GM23248 (cell line): ENCODE measurements at regions not wholly inside any gene's neighbourhood (a gene's known extent, or its start where the extent isn't known, plus 50 kb on each side); places are given as distances from the start of the nearest gene placed in this dataset.
A peak's percentile ranks its signal among the peaks of the same experiment; 100 is the strongest.

Experiments
- DNase-seq: peaks from one replicate; pipeline ENCODE4 v3.0.0-alpha.2; 2015
- H2AFZ ChIP-seq: fragments of 200-600 bp; sonication (generic); 2 replicates; pipeline ENCODE4 v1.6.1; 2016; ENCODE audit warnings: antibody characterized with exemption
- H3F3A ChIP-seq: fragments of 200-600 bp; sonication (generic); 2 replicates; pipeline ENCODE4 v1.6.1; 2016; ENCODE audit warnings: mild to moderate bottlenecking, antibody characterized with exemption, mixed run types; ENCODE audit not compliant: insufficient read depth
- H3K27ac ChIP-seq: fragments of 200-600 bp; sonication (generic); 2 replicates; pipeline ENCODE4 v1.5.1; 2016; ENCODE audit warnings: mild to moderate bottlenecking
- H3K27me3 ChIP-seq: fragments of 200-600 bp; sonication (generic); replicated peaks from 2 replicates; pipeline ENCODE4 v1.6.1; 2016; ENCODE audit warnings: mild to moderate bottlenecking; ENCODE audit not compliant: insufficient read depth
- H3K36me3 ChIP-seq: fragments of 200-600 bp; sonication (generic); 2 replicates; pipeline ENCODE4 v1.6.1; 2016; ENCODE audit warnings: low read depth, mild to moderate bottlenecking
- H3K4me1 ChIP-seq: fragments of 200-600 bp; sonication (generic); 2 replicates; pipeline ENCODE4 v1.6.1; 2016; ENCODE audit warnings: mild to moderate bottlenecking; ENCODE audit not compliant: insufficient read depth
- H3K4me2 ChIP-seq: fragments of 200-600 bp; sonication (generic); one replicate; pipeline ENCODE4 v1.6.1; 2016; ENCODE audit warnings: mild to moderate bottlenecking; ENCODE audit not compliant: unreplicated experiment
- H3K4me3 ChIP-seq: fragments of 200-600 bp; sonication (generic); 2 replicates; pipeline ENCODE4 v1.5.1; 2016; ENCODE audit warnings: mild to moderate bottlenecking
- H3K79me2 ChIP-seq: fragments of 200-600 bp; sonication (generic); 2 replicates; pipeline ENCODE4 v1.6.1; 2016; ENCODE audit warnings: mild to moderate bottlenecking; ENCODE audit not compliant: insufficient read depth
- H3K9ac ChIP-seq: fragments of 200-600 bp; sonication (generic); 2 replicates; pipeline ENCODE4 v1.6.1; 2016; ENCODE audit warnings: mild to moderate bottlenecking
- H3K9me2 ChIP-seq: fragments of 200-600 bp; sonication (generic); 2 replicates; pipeline ENCODE4 v1.6.1; 2016; ENCODE audit warnings: mixed run types, mild to moderate bottlenecking, moderate library complexity; ENCODE audit not compliant: insufficient read depth
- H3K9me3 ChIP-seq: fragments of 200-600 bp; sonication (generic); one replicate; pipeline ENCODE4 v1.6.1; 2017; ENCODE audit warnings: low read depth
- H4K20me1 ChIP-seq: fragments of 200-600 bp; sonication (generic); 2 replicates; pipeline ENCODE4 v1.6.0; 2016; ENCODE audit not compliant: insufficient read depth
- EZH2 ChIP-seq: fragments of 200-600 bp; sonication (generic); IDR thresholded peaks from 2 replicates; pipeline ENCODE4 v1.6.1; 2018; ENCODE audit warnings: antibody characterized with exemption, mild to moderate bottlenecking; ENCODE audit not compliant: insufficient read depth, poor library complexity, severe bottlenecking
- EZH2phosphoT487 ChIP-seq: fragments of 200-600 bp; sonication (generic); IDR thresholded peaks from 2 replicates; pipeline ENCODE4 v1.6.1; 2018; ENCODE audit warnings: antibody characterized with exemption, moderate library complexity, mild to moderate bottlenecking, low read depth; ENCODE audit not compliant: insufficient read depth
- WGBS, 2 experiments: methylation state at CpG; one replicate each; pipeline ENCODE4 v1.1.6; 2015 to 2017; ENCODE audit warnings: low lambda C conversion rate in 2 of 2, low coverage in 1 of 2; ENCODE audit errors: missing lambda C conversion rate in 2 of 2; 5-methylcytosine and 5-hydroxymethylcytosine counted together
- in situ Hi-C: fragments of 300-500 bp; cut with MboI; formaldehyde crosslinking; loops from 2 replicates; pipeline ENCODE4 v1.15.0; 2020

GRCh38 chr16:48447940-48448536 lies 62.8 kb upstream of the SIAH1 start:
- H3K9me2 ChIP-seq, result no peaks in the 10 kb centered on the region
- TF ChIP-seq EZH2phosphoT487, result no peak
- no peak for TF ChIP-seq EZH2
- no peak for DNase-seq
- H4K20me1 ChIP-seq, result no peaks in the 10 kb centered on the region
- H3K27ac ChIP-seq, result no peak overlapping the region
- no peaks in the 10 kb centered on the region for H3K27me3 ChIP-seq
- WGBS, 2 experiments, result 86 to 88% methylated on average over 7 of the region's 7 CpGs
- no peak overlapping the region for H3K9ac ChIP-seq
- no peak overlapping the region for H3K4me3 ChIP-seq
- H3K36me3 ChIP-seq, result no peaks in the 10 kb centered on the region
- in situ Hi-C loops, result no loop called here
- H3K4me1 ChIP-seq, result peaks cover 17% of the 10 kb centered on the region
- no peak overlapping the region for H3K4me2 ChIP-seq
- H3F3A ChIP-seq, result peaks cover 8% of the 10 kb centered on the region; the same call in 1 of the 2 replicates
- H3K9me3 ChIP-seq, result no peaks in the 10 kb centered on the region
- no peak overlapping the region for H2AFZ ChIP-seq
- H3K79me2 ChIP-seq, result no peaks in the 10 kb centered on the region

DNA sequence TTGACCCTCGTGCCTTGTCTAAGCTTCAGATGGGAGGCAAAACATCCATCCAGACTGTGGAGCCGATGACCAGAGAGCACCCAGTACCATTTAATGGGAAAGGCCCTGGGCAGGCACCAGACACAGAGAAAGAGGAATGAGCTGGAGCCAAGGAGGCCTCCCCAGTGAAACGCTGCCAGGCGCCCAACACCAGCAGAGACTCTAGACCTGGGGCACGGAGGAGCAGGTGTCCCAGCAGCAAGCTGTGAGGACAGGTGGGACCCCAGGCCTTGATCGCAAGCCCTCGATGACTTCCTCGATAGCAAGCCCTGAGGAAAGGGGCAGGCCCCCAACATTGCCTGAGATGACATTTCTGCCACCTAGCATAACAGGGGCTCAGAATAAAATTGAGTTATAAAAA lies 62.2 kb upstream of the SIAH1 start:
- Histone ChIP-seq H3K4me3 (no peak overlapping the region), H3K4me2 (no peak overlapping the region), H3K4me1 (peaks cover 17% of the 10 kb centered on the region), H4K20me1 (no peaks in the 10 kb centered on the region), H3K27ac (no peak overlapping the region), H3K27me3 (no peaks in the 10 kb centered on the region), H3F3A (peaks cover 8% of the 10 kb centered on the region; the same call in 1 of the 2 replicates), H3K9me2 (no peaks in the 10 kb centered on the region), H3K9me3 (no peaks in the 10 kb centered on the region), H2AFZ (no peak overlapping the region), H3K36me3 (no peaks in the 10 kb centered on the region), H3K9ac (no peak overlapping the region), H3K79me2 (no peaks in the 10 kb centered on the region)
- TF ChIP-seq EZH2 (no peak), EZH2phosphoT487 (no peak)
- in situ Hi-C loops, result no loop called here
- no peak for DNase-seq
- WGBS, 2 experiments, result 92 to 95% methylated on average over 8 of the region's 8 CpGs

DNA sequence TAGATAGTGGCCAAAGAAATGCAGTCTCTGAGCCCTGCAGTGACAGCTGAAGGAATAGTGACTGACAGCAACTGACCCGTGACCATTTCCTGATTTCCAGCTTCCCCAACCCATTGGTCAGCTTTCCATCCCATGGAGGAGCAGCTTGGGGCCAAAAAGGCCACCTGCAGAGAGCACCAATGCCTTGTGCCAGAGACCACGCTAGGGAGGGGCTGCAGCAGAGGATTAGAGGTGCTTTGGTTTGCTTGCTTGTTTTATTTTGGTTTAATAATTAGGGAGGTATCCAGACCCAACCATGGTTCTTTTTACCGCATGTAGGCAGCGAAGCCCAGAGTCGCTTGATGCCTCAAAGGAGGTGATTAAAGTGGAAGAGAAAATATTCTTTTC lies 61.3 kb upstream of the SIAH1 start:
- no peaks in the 10 kb centered on the region for H3K36me3 ChIP-seq
- H3K9ac ChIP-seq, result no peak overlapping the region
- no peak for DNase-seq
- H3K4me2 ChIP-seq, result no peak overlapping the region
- no peak overlapping the region for H3K4me3 ChIP-seq
- H3K27ac ChIP-seq, result no peak overlapping the region
- H3K79me2 ChIP-seq, result no peaks in the 10 kb centered on the region
- no peaks in the 10 kb centered on the region for H3K9me2 ChIP-seq
- no peaks in the 10 kb centered on the region for H4K20me1 ChIP-seq
- H2AFZ ChIP-seq, result no peak overlapping the region
- H3K9me3 ChIP-seq, result no peaks in the 10 kb centered on the region
- peaks cover 8% of the 10 kb centered on the region; the same call in 1 of the 2 replicates for H3F3A ChIP-seq
- TF ChIP-seq EZH2phosphoT487, result no peak
- peaks cover 17% of the 10 kb centered on the region for H3K4me1 ChIP-seq
- in situ Hi-C loops, result no loop called here
- no peaks in the 10 kb centered on the region for H3K27me3 ChIP-seq
- WGBS, 2 experiments, result 80 to 89% methylated on average over 5 of the region's 5 CpGs

GRCh38 chr16:48445782-48446533 lies 60.7 kb upstream of the SIAH1 start:
- in situ Hi-C loops, result no loop called here
- 91% methylated on average over 8 of the region's 8 CpGs for WGBS, 2 experiments
- TF ChIP-seq EZH2phosphoT487 (no peak), EZH2 (no peak)
- peak overlapping the region; percentile 93; the same call in 1 of the 2 replicates for H3K27ac ChIP-seq
- H3K9me3 ChIP-seq, result no peaks in the 10 kb centered on the region
- H3K9ac ChIP-seq, result no peak overlapping the region
- H3F3A ChIP-seq, result peaks cover 8% of the 10 kb centered on the region; the same call in 1 of the 2 replicates
- H3K79me2 ChIP-seq, result no peaks in the 10 kb centered on the region
- no peaks in the 10 kb centered on the region for H3K27me3 ChIP-seq
- peaks cover 17% of the 10 kb centered on the region for H3K4me1 ChIP-seq
- H3K9me2 ChIP-seq, result no peaks in the 10 kb centered on the region
- no peak for DNase-seq
- H2AFZ ChIP-seq, result no peak overlapping the region
- no peaks in the 10 kb centered on the region for H3K36me3 ChIP-seq
- no peak overlapping the region for H3K4me3 ChIP-seq
- H3K4me2 ChIP-seq, result no peak overlapping the region
- no peaks in the 10 kb centered on the region for H4K20me1 ChIP-seq
